Hippocampal formation (tissue), 2 donors: ENCODE measurements at regions not wholly inside any gene's neighbourhood (a gene's known extent, or its start where the extent isn't known, plus 50 kb on each side); places are given as distances from the start of the nearest gene placed in this dataset.
"Not testable (repeated sequence)": the region's sequence is repeated elsewhere in the genome, so short reads cannot be mapped to it uniquely, and the experiment has no call there.

Experiments used
- DNase-seq, 2 donors: peaks; one replicate each; lab custom pipeline; 2025; lab: John Stamatoyannopoulos, UW

GRCh38 chr2:59276917-59277316 lies 1035.8 kb upstream of the FANCL start:
- DNase-seq = no peak

GRCh38 chr2:59276033-59276432 lies 1034.9 kb upstream of the FANCL start:
- no peak for DNase-seq

GRCh38 chr2:59266453-59266852 lies 1025.3 kb upstream of the FANCL start:
- DNase-seq = no peak

- no peak for DNase-seq
Measured at GRCh38 chr2:59259913-59260312, 1018.8 kb upstream of the FANCL start.

GRCh38 chr2:59256290-59256689 lies 1015.2 kb upstream of the FANCL start:
- no peak for DNase-seq

GRCh38 chr2:59254279-59254678 lies 1013.2 kb upstream of the FANCL start:
- DNase-seq = no peak

- DNase-seq = no peak
Measured at GRCh38 chr2:59250307-59250677, 1009.2 kb upstream of the FANCL start.

- peak; percentile 44 to 48 for DNase-seq
Measured at GRCh38 chr2:59249441-59250306, 1008.5 kb upstream of the FANCL start.

- DNase-seq = no peak
Measured at GRCh38 chr2:59239146-59239545, 998.0 kb upstream of the FANCL start.

GRCh38 chr2:59237311-59237710 lies 996.2 kb upstream of the FANCL start:
- DNase-seq = no peak

GRCh38 chr2:59236723-59237122 lies 995.6 kb upstream of the FANCL start:
- DNase-seq = no peak

GRCh38 chr2:59233920-59234319 lies 992.8 kb upstream of the FANCL start:
- DNase-seq = no peak

- no peak for DNase-seq
Measured at GRCh38 chr2:59233448-59233847, 992.3 kb upstream of the FANCL start.

GRCh38 chr2:59232394-59233165 lies 991.5 kb upstream of the FANCL start:
- DNase-seq = no peak

GRCh38 chr2:59226362-59226761 lies 985.2 kb upstream of the FANCL start:
- not testable (repeated sequence) for DNase-seq

- no peak for DNase-seq
Measured at GRCh38 chr2:59223742-59224141, 982.6 kb upstream of the FANCL start.

- no peak for DNase-seq
Measured at GRCh38 chr2:59217360-59217759, 976.2 kb upstream of the FANCL start.

- no peak for DNase-seq
Measured at GRCh38 chr2:59206361-59206760, 965.2 kb upstream of the FANCL start.

GRCh38 chr2:59204040-59204439 lies 962.9 kb upstream of the FANCL start:
- no peak for DNase-seq

GRCh38 chr2:59196491-59196890 lies 955.4 kb upstream of the FANCL start:
- no peak for DNase-seq

GRCh38 chr2:59195851-59196250 lies 954.7 kb upstream of the FANCL start:
- no peak for DNase-seq

- no peak for DNase-seq
Measured at GRCh38 chr2:59191781-59192180, 950.7 kb upstream of the FANCL start.

- no peak for DNase-seq
Measured at GRCh38 chr2:59190518-59190917, 949.4 kb upstream of the FANCL start.
